ENCODE measurements at regions not wholly inside any gene's neighbourhood (a gene's known extent, or its start where the extent isn't known, plus 50 kb on each side); places are given as distances from the start of the nearest gene placed in this dataset.

GRCh38 chr14:104314251-104314941 lies 176.0 kb downstream of the KIF26A start:
- Histone ChIP-seq H3K36me3 (replicated peaks; ENCODE audit: insufficient read depth, low read depth) (no peaks in the 10 kb centered on the region), H4K20me1 (ENCODE audit: insufficient read depth, poor library complexity, severe bottlenecking) (no peaks in the 10 kb centered on the region), H3K4me2 (no peak overlapping the region), H3K27ac (no peak overlapping the region), H3K4me1 (ENCODE audit: insufficient read depth) (no peaks in the 10 kb centered on the region), H3K9me3 (ENCODE audit: low read depth) (no peaks in the 10 kb centered on the region), H3K27me3 (no peaks in the 10 kb centered on the region), H3K9me2 (replicated peaks; ENCODE audit: insufficient read depth) (no peaks in the 10 kb centered on the region), H3K79me2 (no peaks in the 10 kb centered on the region), H3K4me3 (no peak overlapping the region), H2AFZ (no peak overlapping the region)
- WGBS (ENCODE audit: low lambda C conversion rate, missing lambda C conversion rate): 88% methylated on average over 19 of the region's 19 CpGs
- no peak for DNase-seq (ENCODE audit: low spot score)
- no peak for TF ChIP-seq EZH2phosphoT487 (IDR thresholded peaks at IDR 0.05; ENCODE audit: low read depth, severe bottlenecking, unreplicated experiment)
- no peak for TF ChIP-seq CTCF (IDR thresholded peaks at IDR 0.05; ENCODE audit: poor library complexity)
- no peak for TF ChIP-seq EZH2 (IDR thresholded peaks at IDR 0.05; ENCODE audit: borderline replicate concordance)

- TF ChIP-seq EZH2 (IDR thresholded peaks at IDR 0.05; ENCODE audit: borderline replicate concordance) (no peak), CTCF (IDR thresholded peaks at IDR 0.05; ENCODE audit: poor library complexity) (no peak), EZH2phosphoT487 (IDR thresholded peaks at IDR 0.05; ENCODE audit: low read depth, severe bottlenecking, unreplicated experiment) (no peak)
- Histone ChIP-seq H3K36me3 (replicated peaks; ENCODE audit: insufficient read depth, low read depth) (no peaks in the 10 kb centered on the region), H3K79me2 (no peaks in the 10 kb centered on the region), H2AFZ (no peak overlapping the region), H3K27me3 (no peaks in the 10 kb centered on the region), H3K27ac (no peak overlapping the region), H3K9me3 (ENCODE audit: low read depth) (no peaks in the 10 kb centered on the region), H4K20me1 (ENCODE audit: insufficient read depth, poor library complexity, severe bottlenecking) (no peaks in the 10 kb centered on the region), H3K9me2 (replicated peaks; ENCODE audit: insufficient read depth) (no peaks in the 10 kb centered on the region), H3K4me3 (no peak overlapping the region), H3K4me2 (no peak overlapping the region), H3K4me1 (ENCODE audit: insufficient read depth) (no peaks in the 10 kb centered on the region)
- whole genome bisulfite sequencing (ENCODE audit: low lambda C conversion rate, missing lambda C conversion rate): 94% methylated on average over 11 of the region's 14 CpGs
- DNase-seq (ENCODE audit: low spot score): no peak
Measured at GRCh38 chr14:104315169-104315568, 176.8 kb downstream of the KIF26A start.

- DNase-seq (ENCODE audit: low spot score): no peak
- H3K4me3 ChIP-seq: no peak overlapping the region
- H2AFZ ChIP-seq: no peak overlapping the region
- 87% methylated on average over 2 of the region's 2 CpGs for WGBS (ENCODE audit: low lambda C conversion rate, missing lambda C conversion rate)
- no peaks in the 10 kb centered on the region for H4K20me1 ChIP-seq (ENCODE audit: insufficient read depth, poor library complexity, severe bottlenecking)
- no peaks in the 10 kb centered on the region for H3K79me2 ChIP-seq
- no peaks in the 10 kb centered on the region for H3K4me1 ChIP-seq (ENCODE audit: insufficient read depth)
- no peaks in the 10 kb centered on the region for H3K9me3 ChIP-seq (ENCODE audit: low read depth)
- TF ChIP-seq CTCF (IDR thresholded peaks at IDR 0.05; ENCODE audit: poor library complexity) (no peak), EZH2phosphoT487 (IDR thresholded peaks at IDR 0.05; ENCODE audit: low read depth, severe bottlenecking, unreplicated experiment) (no peak), EZH2 (IDR thresholded peaks at IDR 0.05; ENCODE audit: borderline replicate concordance) (no peak)
- H3K27ac ChIP-seq: no peak overlapping the region
- H3K4me2 ChIP-seq: no peak overlapping the region
- H3K27me3 ChIP-seq: no peaks in the 10 kb centered on the region
- H3K36me3 ChIP-seq (replicated peaks; ENCODE audit: insufficient read depth, low read depth): no peaks in the 10 kb centered on the region
- H3K9me2 ChIP-seq (replicated peaks; ENCODE audit: insufficient read depth): no peaks in the 10 kb centered on the region
Measured at GRCh38 chr14:104315625-104316024, 177.2 kb downstream of the KIF26A start.
